Mammary epithelial cell (primary cell): ENCODE measurements at regions not wholly inside any gene's neighbourhood (a gene's known extent, or its start where the extent isn't known, plus 50 kb on each side); places are given as distances from the start of the nearest gene placed in this dataset.

Source experiments
- CTCF ChIP-seq, 2 donors: IDR thresholded peaks in 1 of 2; conservative IDR thresholded peaks in 1 of 2; 2 replicates each; pipeline ENCODE4 v1.5.1; 2011 to 2012; ENCODE audit warnings: inconsistent platforms in 2 of 2, low read length in 2 of 2, mild to moderate bottlenecking in 2 of 2, control low read depth in 1 of 2, low read depth in 1 of 2; ENCODE audit not compliant: insufficient read depth in 1 of 2; ENCODE audit errors: extremely low read depth in 1 of 2
- EZH2 ChIP-seq: IDR thresholded peaks from 2 replicates; pipeline ENCODE4 v1.6.1; 2012; ENCODE audit warnings: low read length, inconsistent platforms, borderline replicate concordance

- TF ChIP-seq EZH2 (no peak), CTCF (conservative IDR thresholded peaks at IDR 0.05 in 1 of 2, IDR thresholded peaks at IDR 0.05 in 1 of 2; ENCODE audit: extremely low read depth in 1 of 2, insufficient read depth in 1 of 2, low read depth in 1 of 2, low read length in 2 of 2) (no peak)
These were observed 1274.6 kb downstream of the SLITRK5 start for GRCh38 chr13:88945793-88946192.
